ENCODE measurements at regions not wholly inside any gene's neighbourhood (a gene's known extent, or its start where the extent isn't known, plus 50 kb on each side); places are given as distances from the start of the nearest gene placed in this dataset.
"Not testable (repeated sequence)": the region's sequence is repeated elsewhere in the genome, so short reads cannot be mapped to it uniquely, and the experiment has no call there.

- H3K36me3 Mint-ChIP-seq (ENCODE audit: low read depth) = no peaks in the 10 kb centered on the region
- H3K27me3 Mint-ChIP-seq (ENCODE audit: low read depth) = no peaks in the 10 kb centered on the region
- peaks cover 52% of the 10 kb centered on the region for H3K9me3 Mint-ChIP-seq
- no peak overlapping the region for H3K27ac Mint-ChIP-seq
- H3K4me3 Mint-ChIP-seq = no peak overlapping the region
- H3K4me1 Mint-ChIP-seq (ENCODE audit: low read depth) = no peaks in the 10 kb centered on the region
Measured at GRCh38 chr19:23474172-23474571, 78.9 kb upstream of the ZNF91 start.

- Mint-ChIP-seq H3K27ac (no peak overlapping the region), H3K36me3 (ENCODE audit: low read depth) (no peaks in the 10 kb centered on the region), H3K4me3 (no peak overlapping the region), H3K9me3 (peaks cover 64% of the 10 kb centered on the region), H3K27me3 (ENCODE audit: low read depth) (no peaks in the 10 kb centered on the region), H3K4me1 (ENCODE audit: low read depth) (no peaks in the 10 kb centered on the region)
Measured at GRCh38 chr19:23470873-23471545, 75.7 kb upstream of the ZNF91 start.

GRCh38 chr19:23464349-23464748 is 69.1 kb upstream of the ZNF91 start:
- H3K27me3 Mint-ChIP-seq (ENCODE audit: low read depth); H3K27ac Mint-ChIP-seq; H3K4me1 Mint-ChIP-seq (ENCODE audit: low read depth); H3K4me3 Mint-ChIP-seq; H3K36me3 Mint-ChIP-seq (ENCODE audit: low read depth): not testable (repeated sequence)
- H3K9me3 Mint-ChIP-seq = peaks cover 86% of the 10 kb centered on the region

GRCh38 chr19:23461120-23461519 is 65.8 kb upstream of the ZNF91 start:
- Mint-ChIP-seq H3K4me3 (no peak overlapping the region), H3K9me3 (peaks cover 77% of the 10 kb centered on the region), H3K27me3 (ENCODE audit: low read depth) (no peaks in the 10 kb centered on the region), H3K27ac (no peak overlapping the region), H3K4me1 (ENCODE audit: low read depth) (no peaks in the 10 kb centered on the region), H3K36me3 (ENCODE audit: low read depth) (no peaks in the 10 kb centered on the region)

DNA sequence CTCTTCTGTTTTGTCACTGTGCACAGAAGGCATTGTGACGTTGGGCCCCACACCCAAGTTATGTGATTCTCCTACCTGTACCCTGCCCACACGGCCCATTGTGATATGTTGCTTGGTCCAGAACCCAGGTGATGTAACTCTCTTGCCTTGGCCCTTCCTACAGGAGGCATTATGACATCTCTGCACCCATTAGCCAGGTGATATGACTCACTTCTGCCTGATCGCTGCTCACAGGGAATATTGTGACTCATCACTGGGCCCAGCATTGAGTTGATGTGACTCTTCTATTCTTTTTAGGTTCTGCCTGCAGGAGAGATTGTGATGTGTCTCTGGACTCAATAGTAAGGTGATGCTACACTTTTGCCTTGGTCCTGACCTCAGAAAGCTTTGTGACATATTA is 65.4 kb upstream of the ZNF91 start:
- Mint-ChIP-seq H3K4me1 (ENCODE audit: low read depth) (no peaks in the 10 kb centered on the region), H3K36me3 (ENCODE audit: low read depth) (no peaks in the 10 kb centered on the region), H3K27ac (no peak overlapping the region), H3K27me3 (ENCODE audit: low read depth) (no peaks in the 10 kb centered on the region), H3K4me3 (no peak overlapping the region), H3K9me3 (peaks cover 77% of the 10 kb centered on the region)
